Right lobe of liver (tissue), 4 donors: ENCODE measurements at regions not wholly inside any gene's neighbourhood (a gene's known extent, or its start where the extent isn't known, plus 50 kb on each side); places are given as distances from the start of the nearest gene placed in this dataset.

Source experiments
- POLR2A ChIP-seq: fragments of 450-650 bp; IDR thresholded peaks from one replicate; pipeline ENCODE4 v1.6.1; 2017; ENCODE audit warnings: antibody characterized with exemption, mild to moderate bottlenecking
- TF ChIP-seq, protein P1 (sequence below), 4 donors: fragments of 200-600 bp in 3 of 4; fragments of 450-650 bp in 1 of 4; IDR thresholded peaks; one replicate each; pipeline versions ENCODE4 v1.5.1 to v1.8.0; 2016 to 2022; ENCODE audit warnings: antibody characterized with exemption in 4 of 4, mild to moderate bottlenecking in 2 of 4
- donor health status: DM: no; HTN: no; CAD: no.
- donor health status: DM: no; HTN: no; CAD: no.
- donor health status: DM: no; HTN: yes; CAD: no.

DNA sequence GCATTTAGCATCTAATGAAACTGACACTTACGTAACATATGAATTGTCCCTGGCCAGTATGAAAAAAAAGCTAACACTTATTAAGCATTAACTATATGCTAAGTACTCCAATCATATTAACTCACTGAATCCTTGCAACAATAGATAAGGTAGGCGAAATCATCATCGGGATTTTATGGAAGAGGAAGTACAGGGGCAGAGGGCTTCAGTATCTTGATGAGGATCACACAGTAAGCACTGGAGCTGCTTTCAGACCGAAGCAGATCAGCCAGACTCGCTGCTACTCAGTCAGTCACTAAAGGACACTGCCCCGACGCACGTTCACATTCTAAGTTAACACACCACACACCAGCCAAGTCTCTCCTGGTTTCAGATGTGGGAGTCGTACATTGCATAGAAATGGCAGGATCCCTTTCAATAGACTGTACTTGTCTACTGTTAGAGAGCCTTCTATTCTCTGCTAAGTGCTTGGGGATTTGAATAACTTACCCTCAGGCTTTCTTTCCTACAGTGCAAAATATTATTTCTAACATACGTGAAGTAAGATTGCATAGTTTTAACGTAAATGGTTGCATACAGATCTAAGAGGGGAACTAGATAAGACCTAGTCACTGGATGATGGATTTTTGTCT is 540.2 kb upstream of the TENM3 start:
- TF ChIP-seq, protein P1, sequence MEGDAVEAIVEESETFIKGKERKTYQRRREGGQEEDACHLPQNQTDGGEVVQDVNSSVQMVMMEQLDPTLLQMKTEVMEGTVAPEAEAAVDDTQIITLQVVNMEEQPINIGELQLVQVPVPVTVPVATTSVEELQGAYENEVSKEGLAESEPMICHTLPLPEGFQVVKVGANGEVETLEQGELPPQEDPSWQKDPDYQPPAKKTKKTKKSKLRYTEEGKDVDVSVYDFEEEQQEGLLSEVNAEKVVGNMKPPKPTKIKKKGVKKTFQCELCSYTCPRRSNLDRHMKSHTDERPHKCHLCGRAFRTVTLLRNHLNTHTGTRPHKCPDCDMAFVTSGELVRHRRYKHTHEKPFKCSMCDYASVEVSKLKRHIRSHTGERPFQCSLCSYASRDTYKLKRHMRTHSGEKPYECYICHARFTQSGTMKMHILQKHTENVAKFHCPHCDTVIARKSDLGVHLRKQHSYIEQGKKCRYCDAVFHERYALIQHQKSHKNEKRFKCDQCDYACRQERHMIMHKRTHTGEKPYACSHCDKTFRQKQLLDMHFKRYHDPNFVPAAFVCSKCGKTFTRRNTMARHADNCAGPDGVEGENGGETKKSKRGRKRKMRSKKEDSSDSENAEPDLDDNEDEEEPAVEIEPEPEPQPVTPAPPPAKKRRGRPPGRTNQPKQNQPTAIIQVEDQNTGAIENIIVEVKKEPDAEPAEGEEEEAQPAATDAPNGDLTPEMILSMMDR (IDR thresholded peaks at IDR 0.05), result no peak
- TF ChIP-seq POLR2A, result no peak
